HCT116 (cell line): ENCODE measurements at regions not wholly inside any gene's neighbourhood (a gene's known extent, or its start where the extent isn't known, plus 50 kb on each side); places are given as distances from the start of the nearest gene placed in this dataset.

Experiments used
- ATAC-seq: fragments of 200-7000 bp; cut with Tn5 transposase; 2 replicates; pipeline ENCODE4 v1.9.1; 2020; ENCODE audit warnings: mild to moderate bottlenecking, moderate library complexity
- BruUV-seq: library from RNA; stranded (reverse); fragments of 400-500 nt; replicated peaks from 2 replicates; lab custom pipeline; 2021; lab: Mats Ljungman, UMichigan
- CTCF ChIA-PET: fragments of 300-600 bp; sonication (Branson Sonifier 250); formaldehyde crosslinking; loops from one replicate; lab custom pipeline; 2021; ENCODE audit warnings: antibody characterized with exemption; lab: Charles Lee
- POLR2A ChIA-PET: fragments of 300-600, 350-600 bp; sonication (Branson Sonifier 250); formaldehyde crosslinking; loops from one replicate; lab custom pipeline; 2021; ENCODE audit warnings: antibody characterized with exemption; lab: Charles Lee
- RAD21 ChIA-PET, 2 experiments: fragments of 300-600 bp; sonication (Branson Sonifier 250); formaldehyde crosslinking; loops; one replicate each; lab custom pipeline; 2023; ENCODE audit warnings: low total read pairs in 2 of 2; ENCODE audit not compliant: uncharacterized antibody in 2 of 2, unreplicated experiment in 2 of 2, low non-redundant PET in 1 of 2; lab: Charles Lee
- DNase-seq: peaks from one replicate; pipeline ENCODE4 v3.0.0-alpha.2; 2010; ENCODE audit warnings: low read depth, low spot score
- H2AFZ ChIP-seq: fragments of 200-600 bp; shearing (Covaris generic), sonication (generic); 2 replicates; pipeline ENCODE4 v1.6.1; 2017; ENCODE audit warnings: low read depth, mixed run types, mixed read lengths, antibody characterized with exemption, low read length; ENCODE audit not compliant: poor library complexity, severe bottlenecking
- H3K27ac ChIP-seq: 2 replicates; pipeline ENCODE4 v1.5.1; 2012; ENCODE audit warnings: low read depth, low read length
- H3K27me3 ChIP-seq: fragments of 200-600 bp; sonication (generic); 2 replicates; pipeline ENCODE4 v1.6.1; 2016; ENCODE audit warnings: mixed run types, low read length, mixed read lengths; ENCODE audit not compliant: insufficient read depth
- H3K36me3 ChIP-seq, 2 experiments: fragments of 200-500 bp in 1 of 2; fragments of 200-600 bp in 1 of 2; sonication (Bioruptor generic) in 1 of 2; sonication (generic) in 1 of 2; 2 replicates each; pipeline versions ENCODE4 v1.5.1 to v1.6.1; 2014 to 2016; ENCODE audit warnings: low read length in 2 of 2, inconsistent platforms in 1 of 2, mixed read lengths in 1 of 2, mixed run types in 1 of 2; ENCODE audit not compliant: insufficient read depth in 2 of 2, control insufficient read depth in 1 of 2
- H3K4me1 ChIP-seq, 2 experiments: fragments of 200-600 bp in 1 of 2; sonication (generic) in 1 of 2; 2 replicates each; pipeline versions ENCODE4 v1.5.1 to v1.6.1; 2012 to 2017; ENCODE audit warnings: low read length in 2 of 2, inconsistent platforms in 1 of 2, mild to moderate bottlenecking in 1 of 2, mixed read lengths in 1 of 2, mixed run types in 1 of 2, moderate library complexity in 1 of 2; ENCODE audit not compliant: insufficient read depth in 2 of 2, control insufficient read depth in 1 of 2
- H3K4me2 ChIP-seq: fragments of 200-600 bp; sonication (generic); 2 replicates; pipeline ENCODE4 v1.6.1; 2017; ENCODE audit warnings: mixed run types, low read length, mixed read lengths
- H3K4me3 ChIP-seq, 2 experiments: fragments of 200-600 bp in 1 of 2; sonication (generic) in 1 of 2; replicated peaks in 1 of 2; 2 replicates each; pipeline ENCODE4 v1.5.1; 2011 to 2016; ENCODE audit warnings: low read length in 2 of 2, control low read depth in 1 of 2, low read depth in 1 of 2, mild to moderate bottlenecking in 1 of 2, mixed read lengths in 1 of 2, mixed run types in 1 of 2
- H3K79me2 ChIP-seq: fragments of 200-600 bp; sonication (generic); 2 replicates; pipeline ENCODE4 v1.6.1; 2017; ENCODE audit warnings: mild to moderate bottlenecking, mixed run types, low read length, moderate library complexity, mixed read lengths; ENCODE audit not compliant: insufficient read depth
- H3K9ac ChIP-seq: fragments of 200-600 bp; sonication (generic); 2 replicates; pipeline ENCODE4 v1.6.1; 2016; ENCODE audit warnings: low read length, mixed read lengths
- H3K9me2 ChIP-seq: fragments of 200-600 bp; sonication (generic), shearing (Covaris generic); 2 replicates; pipeline ENCODE4 v1.6.1; 2017; ENCODE audit warnings: mixed run types, mild to moderate bottlenecking, moderate library complexity; ENCODE audit not compliant: insufficient read depth
- H3K9me3 ChIP-seq, 2 experiments: fragments of 200-500 bp in 1 of 2; fragments of 200-600 bp in 1 of 2; sonication (Bioruptor generic) in 1 of 2; sonication (generic) in 1 of 2; 2 replicates each; pipeline ENCODE4 v1.6.1; 2014 to 2017; ENCODE audit warnings: low read length in 2 of 2, mixed read lengths in 2 of 2, inconsistent platforms in 1 of 2, low read depth in 1 of 2, mild to moderate bottlenecking in 1 of 2, mixed run types in 1 of 2, moderate library complexity in 1 of 2; ENCODE audit not compliant: control insufficient read depth in 1 of 2, insufficient read depth in 1 of 2
- H4K20me1 ChIP-seq: fragments of 200-600 bp; sonication (generic), shearing (Covaris generic); 2 replicates; pipeline ENCODE4 v1.6.1; 2017; ENCODE audit warnings: mixed run types, mild to moderate bottlenecking, moderate library complexity; ENCODE audit not compliant: insufficient read depth
- CBX3 ChIP-seq: IDR thresholded peaks from 2 replicates; pipeline ENCODE4 v1.6.1; 2012; ENCODE audit warnings: low read depth
- CEBPB ChIP-seq: IDR thresholded peaks from 2 replicates; pipeline ENCODE4 v1.6.1; 2012; ENCODE audit warnings: low read depth
- ELF1 ChIP-seq: IDR thresholded peaks from 2 replicates; pipeline ENCODE4 v1.6.1; 2012; ENCODE audit warnings: low read depth, borderline replicate concordance
- EZH2 ChIP-seq: fragments of 200-600 bp; sonication (generic); IDR thresholded peaks from 2 replicates; pipeline ENCODE4 v1.6.1; 2017; ENCODE audit warnings: antibody characterized with exemption, mixed run types
- EZH2phosphoT487 ChIP-seq: fragments of 200-600 bp; IDR thresholded peaks from 2 replicates; pipeline ENCODE4 v1.6.1; 2018; ENCODE audit warnings: antibody characterized with exemption, borderline replicate concordance
- POLR2A ChIP-seq: IDR thresholded peaks from 2 replicates; pipeline ENCODE4 v1.7.0; 2011; ENCODE audit warnings: borderline replicate concordance; ENCODE audit not compliant: insufficient read depth, insufficient read length; ENCODE audit errors: extremely low read depth
- RAD21 ChIP-seq: IDR thresholded peaks from 2 replicates; pipeline ENCODE4 v1.6.1; 2012; ENCODE audit warnings: low read depth, mild to moderate bottlenecking
- SRF ChIP-seq: IDR thresholded peaks from 2 replicates; pipeline ENCODE4 v1.6.1; 2012; ENCODE audit warnings: low read depth
- YY1 ChIP-seq: IDR thresholded peaks from 2 replicates; pipeline ENCODE4 v1.6.1; 2011; ENCODE audit warnings: low read length, low read depth, moderate library complexity, mild to moderate bottlenecking; ENCODE audit not compliant: insufficient replicate concordance; ENCODE audit errors: extremely low read depth
- ZFX ChIP-seq: fragments of 450-650 bp; IDR thresholded peaks from 2 replicates; pipeline ENCODE4 v1.6.1; 2017
- ZNF274 ChIP-seq: fragments of 200-500 bp; sonication (Bioruptor generic); IDR thresholded peaks from 2 replicates; pipeline ENCODE4 v1.6.1; 2014; ENCODE audit warnings: mild to moderate bottlenecking, low read depth, low read length, inconsistent platforms
- intact Hi-C: fragments of 100-400 bp; cut with micrococcal nuclease; formaldehyde crosslinking; loops from 2 replicates; pipeline ENCODE4 v1.10.0; 2022
- TF ChIP-seq, protein P1 (sequence below), 3 experiments: fragments of 200-600 bp in 1 of 3; sonication (generic) in 1 of 3; IDR thresholded peaks in 2 of 3; conservative IDR thresholded peaks in 1 of 3; 2 replicates each; pipeline ENCODE4 v1.5.1; 2012 to 2017; ENCODE audit warnings: low read depth in 2 of 3, low read length in 2 of 3, antibody characterized with exemption in 1 of 3, borderline replicate concordance in 1 of 3, control low read depth in 1 of 3, mild to moderate bottlenecking in 1 of 3, mixed read lengths in 1 of 3, mixed run types in 1 of 3, moderate library complexity in 1 of 3; ENCODE audit not compliant: insufficient read depth in 1 of 3
- TF ChIP-seq, protein P2 (sequence below): IDR thresholded peaks from 2 replicates; pipeline ENCODE4 v1.6.1; 2012

DNA sequence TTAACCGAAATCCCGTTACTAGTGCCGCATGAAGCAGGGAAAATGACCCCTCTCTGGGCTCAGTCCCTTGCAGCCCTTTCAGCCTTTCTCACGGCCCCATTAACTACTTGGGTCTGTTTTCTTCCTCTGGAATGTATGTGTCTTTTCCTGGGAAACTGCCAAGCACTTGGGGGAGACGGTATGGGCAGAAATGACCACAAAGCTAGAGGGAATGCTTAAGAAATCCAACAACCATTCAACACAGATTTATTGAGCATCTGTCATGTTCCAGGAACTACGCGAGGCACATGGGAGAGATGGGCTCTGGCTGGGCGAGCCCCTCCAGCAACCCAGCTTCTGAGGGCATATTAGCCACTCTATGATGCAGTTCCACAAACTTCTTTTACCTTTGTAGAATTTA lies 462.6 kb downstream of the BUD13 start:
- Histone ChIP-seq H3K27ac (no peak overlapping the region), H3K4me2 (no peak overlapping the region), H2AFZ (no peak overlapping the region), H3K4me1 (peaks cover 0 to 5% of the 10 kb centered on the region in 2 experiments; a peak in 2 of 4 replicates), H3K9me3 (no peaks in the 10 kb centered on the region), H3K79me2 (no peaks in the 10 kb centered on the region), H3K9ac (no peak overlapping the region), H4K20me1 (no peaks in the 10 kb centered on the region), H3K4me3 (no peak overlapping the region), H3K9me2 (no peaks in the 10 kb centered on the region), H3K36me3 (no peaks in the 10 kb centered on the region), H3K27me3 (peaks cover 14% of the 10 kb centered on the region; the same call in 1 of the 2 replicates)
- no peak for DNase-seq
- CTCF ChIA-PET, result no interaction called here
- BruUV-seq, result no TSS peak
- RAD21 ChIA-PET, result no interaction called here
- no peak for ATAC-seq
- POLR2A ChIA-PET, result no interaction called here
- intact Hi-C loops, result no loop called here
- no peak for TF ChIP-seq ZNF274
- no peak for TF ChIP-seq POLR2A
- no peak for TF ChIP-seq SRF
- no peak for TF ChIP-seq ZFX
- TF ChIP-seq, protein P1, sequence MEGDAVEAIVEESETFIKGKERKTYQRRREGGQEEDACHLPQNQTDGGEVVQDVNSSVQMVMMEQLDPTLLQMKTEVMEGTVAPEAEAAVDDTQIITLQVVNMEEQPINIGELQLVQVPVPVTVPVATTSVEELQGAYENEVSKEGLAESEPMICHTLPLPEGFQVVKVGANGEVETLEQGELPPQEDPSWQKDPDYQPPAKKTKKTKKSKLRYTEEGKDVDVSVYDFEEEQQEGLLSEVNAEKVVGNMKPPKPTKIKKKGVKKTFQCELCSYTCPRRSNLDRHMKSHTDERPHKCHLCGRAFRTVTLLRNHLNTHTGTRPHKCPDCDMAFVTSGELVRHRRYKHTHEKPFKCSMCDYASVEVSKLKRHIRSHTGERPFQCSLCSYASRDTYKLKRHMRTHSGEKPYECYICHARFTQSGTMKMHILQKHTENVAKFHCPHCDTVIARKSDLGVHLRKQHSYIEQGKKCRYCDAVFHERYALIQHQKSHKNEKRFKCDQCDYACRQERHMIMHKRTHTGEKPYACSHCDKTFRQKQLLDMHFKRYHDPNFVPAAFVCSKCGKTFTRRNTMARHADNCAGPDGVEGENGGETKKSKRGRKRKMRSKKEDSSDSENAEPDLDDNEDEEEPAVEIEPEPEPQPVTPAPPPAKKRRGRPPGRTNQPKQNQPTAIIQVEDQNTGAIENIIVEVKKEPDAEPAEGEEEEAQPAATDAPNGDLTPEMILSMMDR (IDR thresholded peaks at IDR 0.05 in 2 of 3, conservative IDR thresholded peaks at IDR 0.05 in 1 of 3; ENCODE audit: borderline replicate concordance in 1 of 3, insufficient read depth in 1 of 3, low read depth in 2 of 3, low read length in 2 of 3), result no peak
- TF ChIP-seq CEBPB, result no peak
- TF ChIP-seq ELF1, result no peak
- TF ChIP-seq, protein P2, sequence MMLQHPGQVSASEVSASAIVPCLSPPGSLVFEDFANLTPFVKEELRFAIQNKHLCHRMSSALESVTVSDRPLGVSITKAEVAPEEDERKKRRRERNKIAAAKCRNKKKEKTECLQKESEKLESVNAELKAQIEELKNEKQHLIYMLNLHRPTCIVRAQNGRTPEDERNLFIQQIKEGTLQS, result no peak
- no peak for TF ChIP-seq EZH2phosphoT487
- no peak for TF ChIP-seq RAD21

DNA sequence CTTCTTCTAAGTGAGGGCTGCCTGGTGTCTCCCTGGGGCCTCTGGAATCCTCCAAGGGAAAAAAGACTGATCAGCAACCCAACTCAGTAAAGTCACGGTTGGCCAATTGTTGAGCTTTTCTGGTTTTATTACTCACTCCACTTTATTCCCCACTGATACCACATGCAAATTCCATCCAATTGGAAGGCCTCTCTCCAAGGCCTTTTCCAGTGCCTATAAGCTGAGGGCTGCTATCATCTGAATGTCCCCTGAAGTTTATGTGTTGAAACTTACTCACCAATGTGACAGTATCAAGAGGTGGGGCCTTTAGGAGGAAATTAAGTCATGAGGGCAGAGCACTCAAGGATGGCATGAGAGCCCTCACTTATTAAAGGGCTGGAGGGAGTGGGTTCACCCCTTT lies 463.3 kb downstream of the BUD13 start:
- BruUV-seq, result no TSS peak
- CTCF ChIA-PET, result no interaction called here

More for the DNA sequence above, 463.3 kb downstream of the BUD13 start:
- Histone ChIP-seq H3K27me3 (peaks cover 11% of the 10 kb centered on the region; the same call in 1 of the 2 replicates), H3K9ac (no peak overlapping the region), H3K9me3 (no peaks in the 10 kb centered on the region), H2AFZ (no peak overlapping the region), H3K4me2 (no peak overlapping the region), H3K27ac (no peak overlapping the region), H3K36me3 (no peaks in the 10 kb centered on the region), H3K4me3 (no peak overlapping the region), H3K79me2 (no peaks in the 10 kb centered on the region), H4K20me1 (no peaks in the 10 kb centered on the region), H3K4me1 (peaks cover 0 to 5% of the 10 kb centered on the region in 2 experiments; a peak in 2 of 4 replicates), H3K9me2 (no peaks in the 10 kb centered on the region)
- no peak for DNase-seq
- no peak for TF ChIP-seq CBX3
- no peak for TF ChIP-seq YY1
- TF ChIP-seq ELF1, result no peak
- TF ChIP-seq EZH2, result no peak
- no peak for TF ChIP-seq ZNF274
- POLR2A ChIA-PET, result no interaction called here
- intact Hi-C loops, result no loop called here
- ATAC-seq, result no peak
- RAD21 ChIA-PET, result no interaction called here
